ENCODE measurements at regions not wholly inside any gene's neighbourhood (a gene's known extent, or its start where the extent isn't known, plus 50 kb on each side); places are given as distances from the start of the nearest gene placed in this dataset.

DNA sequence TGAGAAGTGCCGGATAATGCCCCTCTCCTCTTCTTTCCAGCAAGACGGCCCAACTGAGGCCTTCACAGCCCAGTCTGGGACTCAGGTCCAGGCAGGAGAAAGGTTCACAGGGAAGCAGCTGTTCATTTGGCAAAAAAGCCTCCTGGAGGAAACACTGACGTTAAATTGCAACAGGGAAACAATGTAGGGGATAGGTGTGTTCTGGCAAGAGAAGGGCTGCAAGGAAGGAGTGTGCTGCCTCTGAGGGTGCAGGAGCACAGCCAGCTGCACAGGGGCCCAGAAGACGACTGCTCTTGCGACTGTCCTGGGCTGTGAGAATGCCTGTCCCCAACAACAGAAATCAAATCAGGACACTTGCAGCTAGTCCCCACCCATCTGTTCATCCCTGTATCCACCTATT, 70.6 kb upstream of the PMEPA1 start:
- TF ChIP-seq, protein P1, sequence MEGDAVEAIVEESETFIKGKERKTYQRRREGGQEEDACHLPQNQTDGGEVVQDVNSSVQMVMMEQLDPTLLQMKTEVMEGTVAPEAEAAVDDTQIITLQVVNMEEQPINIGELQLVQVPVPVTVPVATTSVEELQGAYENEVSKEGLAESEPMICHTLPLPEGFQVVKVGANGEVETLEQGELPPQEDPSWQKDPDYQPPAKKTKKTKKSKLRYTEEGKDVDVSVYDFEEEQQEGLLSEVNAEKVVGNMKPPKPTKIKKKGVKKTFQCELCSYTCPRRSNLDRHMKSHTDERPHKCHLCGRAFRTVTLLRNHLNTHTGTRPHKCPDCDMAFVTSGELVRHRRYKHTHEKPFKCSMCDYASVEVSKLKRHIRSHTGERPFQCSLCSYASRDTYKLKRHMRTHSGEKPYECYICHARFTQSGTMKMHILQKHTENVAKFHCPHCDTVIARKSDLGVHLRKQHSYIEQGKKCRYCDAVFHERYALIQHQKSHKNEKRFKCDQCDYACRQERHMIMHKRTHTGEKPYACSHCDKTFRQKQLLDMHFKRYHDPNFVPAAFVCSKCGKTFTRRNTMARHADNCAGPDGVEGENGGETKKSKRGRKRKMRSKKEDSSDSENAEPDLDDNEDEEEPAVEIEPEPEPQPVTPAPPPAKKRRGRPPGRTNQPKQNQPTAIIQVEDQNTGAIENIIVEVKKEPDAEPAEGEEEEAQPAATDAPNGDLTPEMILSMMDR (conservative IDR thresholded peaks at IDR 0.05; ENCODE audit: low read length) = no peak
- no peak for TF ChIP-seq EZH2phosphoT487 (IDR thresholded peaks at IDR 0.05; ENCODE audit: borderline replicate concordance)
